Naive thymus-derived CD4-positive, alpha-beta T cell (primary cell): ENCODE measurements at regions not wholly inside any gene's neighbourhood (a gene's known extent, or its start where the extent isn't known, plus 50 kb on each side); places are given as distances from the start of the nearest gene placed in this dataset.

ENCODE experiments used
- ATAC-seq: fragments of 150-1000 bp; cut with Tn5 transposase; 2 replicates; pipeline ENCODE4 v1.10.0; 2021; ENCODE audit warnings: mild to moderate bottlenecking, moderate library complexity
- CTCF ChIA-PET: fragments of 350-600 bp; sonication (Branson Sonifier 250); formaldehyde crosslinking; loops from one replicate; lab custom pipeline; 2021; ENCODE audit warnings: antibody characterized with exemption; lab: Charles Lee
- POLR2A ChIA-PET: fragments of 350-600 bp; sonication (Branson Sonifier 250); formaldehyde crosslinking; loops from one replicate; lab custom pipeline; 2021; ENCODE audit warnings: antibody characterized with exemption, inconsistent platforms; lab: Charles Lee
- DNase-seq, 9 donors: peaks; one replicate each; pipeline versions ENCODE4 v3.0.0 to v3.0.0-alpha.2; 2020 to 2022; ENCODE audit warnings: mixed read lengths in 1 of 9
- H3K27ac ChIP-seq: one replicate; pipeline ENCODE4 v1.7.0; 2013; ENCODE audit warnings: mild to moderate bottlenecking, low read depth, low read length, moderate library complexity
- H3K27me3 ChIP-seq, 2 donors: one replicate each; pipeline ENCODE4 v1.7.0; 2013; ENCODE audit warnings: low read length in 2 of 2, mild to moderate bottlenecking in 2 of 2, moderate library complexity in 2 of 2; ENCODE audit not compliant: control insufficient read depth in 2 of 2, insufficient read depth in 2 of 2
- H3K36me3 ChIP-seq, 3 experiments: 1 replicate in 2 of 3; 2 replicates in 1 of 3; pipeline ENCODE4 v1.7.0; 2013; ENCODE audit warnings: low read length in 3 of 3, mild to moderate bottlenecking in 3 of 3, moderate library complexity in 1 of 3; ENCODE audit not compliant: insufficient read depth in 3 of 3, control insufficient read depth in 2 of 3
- H3K4me1 ChIP-seq, 2 donors: one replicate each; pipeline ENCODE4 v1.7.0; 2013; ENCODE audit warnings: low read length in 2 of 2, mild to moderate bottlenecking in 2 of 2, moderate library complexity in 1 of 2; ENCODE audit not compliant: control insufficient read depth in 2 of 2, insufficient read depth in 2 of 2
- H3K4me3 ChIP-seq: 2 replicates; pipeline ENCODE4 v1.7.0; 2013; ENCODE audit warnings: mild to moderate bottlenecking, low read length
- H3K9me3 ChIP-seq, 3 experiments: 1 replicate in 2 of 3; 2 replicates in 1 of 3; pipeline ENCODE4 v1.7.0; 2013; ENCODE audit warnings: low read length in 3 of 3; ENCODE audit not compliant: control insufficient read depth in 2 of 3
- H3K27ac Mint-ChIP-seq, 9 donors: one replicate each; pipeline ENCODE4 v1.8.0; 2020 to 2022; ENCODE audit warnings: mixed read lengths in 9 of 9, mild to moderate bottlenecking in 8 of 9, moderate library complexity in 5 of 9, inconsistent platforms in 2 of 9
- H3K27me3 Mint-ChIP-seq, 5 donors: one replicate each; pipeline ENCODE4 v1.8.0; 2021 to 2022; ENCODE audit warnings: mixed read lengths in 5 of 5, mild to moderate bottlenecking in 1 of 5
- H3K36me3 Mint-ChIP-seq, 5 donors: one replicate each; pipeline ENCODE4 v1.8.0; 2020 to 2022; ENCODE audit warnings: mixed read lengths in 5 of 5, mild to moderate bottlenecking in 3 of 5, inconsistent platforms in 1 of 5
- H3K4me1 Mint-ChIP-seq, 7 donors: one replicate each; pipeline ENCODE4 v1.8.0; 2020 to 2022; ENCODE audit warnings: mixed read lengths in 7 of 7, mild to moderate bottlenecking in 3 of 7, inconsistent platforms in 1 of 7
- H3K4me3 Mint-ChIP-seq, 10 donors: one replicate each; pipeline ENCODE4 v1.8.0; 2020 to 2022; ENCODE audit warnings: mild to moderate bottlenecking in 10 of 10, mixed read lengths in 10 of 10, moderate library complexity in 6 of 10, inconsistent platforms in 2 of 10
- H3K9me3 Mint-ChIP-seq, 11 donors: one replicate each; pipeline ENCODE4 v1.8.0; 2020 to 2022; ENCODE audit warnings: mixed read lengths in 11 of 11, mild to moderate bottlenecking in 4 of 11, inconsistent platforms in 1 of 11, moderate library complexity in 1 of 11
- intact Hi-C, 2 donors: fragments of 100-400 bp; cut with micrococcal nuclease; formaldehyde crosslinking; loops; one replicate each; pipeline ENCODE4 v1.15.1; 2023

DNA sequence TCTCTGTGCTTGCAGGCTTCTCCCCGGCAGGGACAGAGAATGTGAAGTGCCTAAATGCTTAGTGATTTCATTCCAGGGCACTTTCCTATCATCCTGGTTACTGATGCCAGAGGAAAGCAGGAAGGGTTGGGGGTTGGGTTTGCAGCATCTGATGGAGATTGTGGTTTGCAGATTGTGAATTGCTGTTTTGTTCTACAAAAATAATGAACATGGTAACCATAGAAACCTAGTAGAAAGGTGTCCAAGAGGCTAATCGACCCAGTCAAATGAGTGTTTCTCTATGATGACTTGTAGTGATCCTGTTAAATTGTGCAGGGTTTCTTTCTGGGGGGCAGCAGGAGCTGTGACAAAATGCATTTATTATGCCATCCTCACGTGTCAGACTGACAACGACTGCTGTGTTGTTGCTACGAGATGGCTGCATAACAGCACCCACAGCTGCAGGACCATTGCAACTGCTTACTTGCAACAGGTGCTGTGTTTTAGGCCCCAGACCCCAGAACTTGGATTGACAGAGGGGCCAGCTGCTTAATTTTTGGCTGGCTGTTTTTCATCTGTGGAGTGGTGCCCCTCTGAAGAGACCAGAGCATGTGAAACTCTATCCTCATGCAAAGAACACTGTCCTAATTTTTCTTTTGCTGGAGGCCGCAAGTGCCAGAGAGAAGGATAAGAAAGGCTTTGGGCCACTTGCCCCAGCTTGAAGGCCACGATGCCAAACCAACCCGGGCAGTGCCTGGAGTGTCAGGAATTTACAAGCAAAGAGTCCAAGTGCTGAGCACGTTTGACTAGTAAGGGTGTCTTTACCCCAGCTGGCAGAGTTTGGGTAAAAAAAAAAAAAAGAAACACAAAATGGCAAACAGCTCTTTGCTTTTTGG lies 397.8 kb downstream of the GADD45G start:
- CTCF ChIA-PET, result no interaction called here

DNA sequence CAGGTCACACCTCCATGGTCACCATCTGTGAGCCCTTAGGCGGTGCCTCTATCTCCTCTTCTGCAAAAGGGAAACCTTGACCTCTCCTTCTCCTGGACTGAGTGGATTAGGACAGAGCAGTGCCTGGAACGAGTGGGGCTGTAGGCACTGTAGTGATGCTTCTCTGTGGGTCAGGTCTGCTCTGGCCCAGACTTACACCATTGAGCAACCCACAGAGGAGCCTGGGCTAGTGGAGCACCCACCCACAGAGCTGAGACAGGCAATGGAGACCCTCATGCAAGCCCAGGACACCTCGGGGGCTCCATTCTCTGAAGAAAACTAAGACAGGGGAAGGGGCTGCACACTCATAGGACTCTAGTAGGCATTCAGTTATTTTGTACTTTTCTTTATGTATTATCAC lies 400.6 kb downstream of the GADD45G start:
- Histone ChIP-seq H3K4me1 (peaks cover 0 to 8% of the 10 kb centered on the region in 2 donors), H3K36me3 (no peaks in the 10 kb centered on the region), H3K27me3 (no peaks in the 10 kb centered on the region), H3K27ac (no peak overlapping the region), H3K4me3 (no peak overlapping the region), H3K9me3 (no peaks in the 10 kb centered on the region)
- H3K27me3 Mint-ChIP-seq, result peaks cover 0 to 24% (median 3%) of the 10 kb centered on the region in 5 donors
- no peak for ATAC-seq
- H3K27ac Mint-ChIP-seq, result no peak overlapping the region
- peaks cover 0 to 2% (median 0%) of the 10 kb centered on the region in 5 donors for H3K36me3 Mint-ChIP-seq
- POLR2A ChIA-PET, result no interaction called here
- CTCF ChIA-PET, result no interaction called here
- intact Hi-C loops, result no loop called here
- H3K9me3 Mint-ChIP-seq, result peaks cover 0 to 4% (median 0%) of the 10 kb centered on the region in 11 donors
- H3K4me1 Mint-ChIP-seq, result peaks cover 8 to 16% (median 9%) of the 10 kb centered on the region in 7 donors
- no peak for DNase-seq
- H3K4me3 Mint-ChIP-seq, result no peak overlapping the region

More for the DNA sequence above, 397.8 kb downstream of the GADD45G start:
- Histone ChIP-seq H3K4me3 (no peak overlapping the region), H3K9me3 (no peaks in the 10 kb centered on the region), H3K4me1 (peaks cover 10 to 20% of the 10 kb centered on the region in 2 donors), H3K36me3 (no peaks in the 10 kb centered on the region), H3K27me3 (no peaks in the 10 kb centered on the region), H3K27ac (no peak overlapping the region)
- Mint-ChIP-seq H3K27me3 (peaks cover 0 to 12% (median 0%) of the 10 kb centered on the region in 5 donors), H3K4me3 (no peak overlapping the region), H3K36me3 (peaks cover 0 to 2% (median 0%) of the 10 kb centered on the region in 5 donors), H3K27ac (peak overlapping the region in 2 of 9 donors; percentile 18 to 63), H3K4me1 (peaks cover 16 to 39% (median 27%) of the 10 kb centered on the region in 7 donors), H3K9me3 (peaks cover 0 to 4% (median 0%) of the 10 kb centered on the region in 11 donors)
- intact Hi-C loops, result no loop called here
- ATAC-seq, result no peak
- POLR2A ChIA-PET, result interaction anchor here (1.1 kb wide), 1 partner anchor 36 kb away, joined by 4 read pairs; no protein-coding TSS in a partner anchor
- DNase-seq, result no peak

DNA sequence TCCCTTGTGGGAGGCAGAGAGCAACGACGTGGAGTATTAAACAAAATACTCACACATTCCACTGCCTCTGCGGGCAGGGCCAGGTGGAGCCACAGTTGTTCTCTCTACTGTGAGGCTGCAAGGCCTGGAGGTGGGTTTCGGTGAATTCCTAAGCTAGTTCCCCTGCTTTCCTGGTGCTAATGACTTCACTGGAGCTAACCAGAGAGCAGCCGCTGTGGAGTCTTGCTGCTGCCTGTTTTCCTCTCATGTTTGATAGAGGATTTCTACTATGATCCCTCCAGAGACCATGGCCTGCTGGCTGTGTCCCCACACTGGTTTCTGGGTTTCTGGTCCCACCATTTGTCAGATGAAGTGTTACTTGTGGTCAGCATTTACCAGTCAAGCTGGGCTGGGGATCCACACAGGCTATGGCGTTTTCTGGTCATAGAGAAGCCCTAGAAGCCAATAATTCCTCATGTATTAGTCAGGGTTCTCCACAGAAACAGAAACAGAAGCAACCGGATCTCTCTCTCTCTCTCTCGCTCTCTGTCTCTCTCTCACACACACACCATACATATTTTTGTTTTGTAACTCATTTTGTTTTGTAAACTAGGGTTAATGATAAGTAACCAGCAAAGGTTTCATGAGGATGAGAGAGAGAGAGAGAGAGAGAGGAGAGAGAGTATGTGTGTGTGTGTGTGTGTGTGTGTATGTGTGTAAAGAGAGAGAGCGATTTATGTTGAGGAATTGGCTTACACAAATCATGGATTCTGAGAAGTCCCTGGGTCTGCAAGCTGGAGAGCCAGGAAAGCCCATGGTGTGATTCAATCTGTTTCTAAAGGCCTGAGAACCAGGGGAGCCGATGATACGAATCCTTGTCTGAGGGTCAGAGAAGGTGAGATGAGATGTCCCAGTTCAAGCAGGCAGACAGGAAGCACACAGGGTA lies 403.0 kb downstream of the GADD45G start:
- DNase-seq, result no peak
- H3K4me3 ChIP-seq, result no peak overlapping the region
- no peak for ATAC-seq
- ChIA-PET POLR2A (no interaction called here), CTCF (interaction anchor here (0.6 kb wide), 1 partner anchor 32 kb away, joined by 3 read pairs; no protein-coding TSS in a partner anchor)
- Mint-ChIP-seq H3K4me1 (peaks cover 0 to 3% (median 0%) of the 10 kb centered on the region in 7 donors), H3K27ac (no peak overlapping the region), H3K36me3 (peaks cover 0 to 2% (median 0%) of the 10 kb centered on the region in 5 donors), H3K27me3 (peaks cover 0 to 24% (median 3%) of the 10 kb centered on the region in 5 donors), H3K4me3 (no peak overlapping the region), H3K9me3 (peaks cover 0 to 4% (median 0%) of the 10 kb centered on the region in 11 donors)
- intact Hi-C loops, result no loop called here
- H3K36me3 ChIP-seq, result no peaks in the 10 kb centered on the region
- no peaks in the 10 kb centered on the region for H3K9me3 ChIP-seq
- no peaks in the 10 kb centered on the region for H3K27me3 ChIP-seq
- H3K4me1 ChIP-seq, result no peaks in the 10 kb centered on the region
- no peak overlapping the region for H3K27ac ChIP-seq

GRCh38 chr9:90009447-90009846 lies 404.6 kb downstream of the GADD45G start:
- no peaks in the 10 kb centered on the region for H3K4me1 ChIP-seq
- CTCF ChIA-PET, result no interaction called here
- POLR2A ChIA-PET, result no interaction called here
- H3K36me3 ChIP-seq, result no peaks in the 10 kb centered on the region
- no peaks in the 10 kb centered on the region for H3K27me3 ChIP-seq
- Mint-ChIP-seq H3K27me3 (peaks cover 0 to 23% (median 3%) of the 10 kb centered on the region in 5 donors), H3K9me3 (peaks cover 0 to 4% (median 0%) of the 10 kb centered on the region in 11 donors), H3K4me3 (no peak overlapping the region), H3K4me1 (peaks cover 0 to 3% (median 0%) of the 10 kb centered on the region in 7 donors), H3K27ac (no peak overlapping the region), H3K36me3 (peaks cover 0 to 2% (median 0%) of the 10 kb centered on the region in 5 donors)
- no peak for DNase-seq
- H3K4me3 ChIP-seq, result no peak overlapping the region
- H3K9me3 ChIP-seq, result no peaks in the 10 kb centered on the region
- peak; percentile 58 for ATAC-seq
- H3K27ac ChIP-seq, result no peak overlapping the region
- intact Hi-C loops, result no loop called here

DNA sequence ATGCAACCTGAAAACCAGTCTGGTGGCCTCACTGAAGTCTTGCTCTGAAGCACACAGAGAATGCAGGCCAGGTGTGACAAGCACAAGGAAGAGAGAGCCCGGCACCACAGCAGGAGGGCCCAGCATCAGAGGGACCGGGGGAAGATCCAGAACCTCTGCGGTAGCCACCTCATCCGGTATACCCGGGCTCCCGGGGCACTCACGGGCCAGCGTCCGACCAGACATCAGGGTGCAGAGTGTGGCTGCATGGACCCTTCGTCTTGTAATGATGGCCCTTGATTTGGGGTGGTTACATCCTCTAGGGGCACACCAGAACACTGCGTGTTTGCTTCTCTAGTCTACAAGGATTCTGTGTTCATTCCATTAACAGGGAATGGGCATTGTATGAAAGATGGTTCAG lies 406.0 kb downstream of the GADD45G start:
- no peak overlapping the region for H3K27ac ChIP-seq
- no peak overlapping the region for H3K4me3 ChIP-seq
- H3K27me3 Mint-ChIP-seq, result peaks cover 0 to 19% (median 3%) of the 10 kb centered on the region in 5 donors
- H3K4me1 Mint-ChIP-seq, result peaks cover 0 to 3% (median 0%) of the 10 kb centered on the region in 7 donors
- peak overlapping the region in 1 of 9 donors; percentile 6 for H3K27ac Mint-ChIP-seq
- no peaks in the 10 kb centered on the region for H3K36me3 ChIP-seq
- CTCF ChIA-PET, result interaction anchor here (0.7 kb wide), 1 partner anchor 56 kb away, joined by 4 read pairs; no protein-coding TSS in a partner anchor
- ATAC-seq (no peak), DNase-seq (no peak)
- peaks cover 0 to 1% (median 0%) of the 10 kb centered on the region in 11 donors for H3K9me3 Mint-ChIP-seq
- no peak overlapping the region for H3K4me3 Mint-ChIP-seq
- H3K4me1 ChIP-seq, result no peaks in the 10 kb centered on the region
- POLR2A ChIA-PET, result no interaction called here
- H3K36me3 Mint-ChIP-seq, result no peaks in the 10 kb centered on the region
- intact Hi-C loops, result no loop called here
- no peaks in the 10 kb centered on the region for H3K9me3 ChIP-seq
- H3K27me3 ChIP-seq, result peaks cover 0 to 2% of the 10 kb centered on the region in 2 donors

GRCh38 chr9:90012949-90013348 lies 408.1 kb downstream of the GADD45G start:
- Mint-ChIP-seq H3K9me3 (peaks cover 0 to 1% (median 0%) of the 10 kb centered on the region in 11 donors), H3K4me3 (no peak overlapping the region), H3K36me3 (no peaks in the 10 kb centered on the region), H3K27ac (no peak overlapping the region), H3K4me1 (peaks cover 0 to 3% (median 0%) of the 10 kb centered on the region in 7 donors), H3K27me3 (peaks cover 0 to 30% (median 4%) of the 10 kb centered on the region in 5 donors)
- ATAC-seq, result no peak
- Histone ChIP-seq H3K4me3 (no peak overlapping the region), H3K27ac (no peak overlapping the region), H3K4me1 (no peaks in the 10 kb centered on the region), H3K9me3 (no peaks in the 10 kb centered on the region), H3K36me3 (no peaks in the 10 kb centered on the region), H3K27me3 (peaks cover 0 to 2% of the 10 kb centered on the region in 2 donors)
- intact Hi-C loops, result no loop called here
- DNase-seq, result no peak
- POLR2A ChIA-PET, result no interaction called here
- CTCF ChIA-PET, result interaction anchor here (0.6 kb wide), 2 partner anchors 82 to 132 kb away, joined by 3 to 4 read pairs; no protein-coding TSS in a partner anchor
